DMS153 treated with DMSO at 0.1 percent for 48 hours (cell line): ENCODE measurements at regions not wholly inside any gene's neighbourhood (a gene's known extent, or its start where the extent isn't known, plus 50 kb on each side); places are given as distances from the start of the nearest gene placed in this dataset.
A peak's percentile ranks its signal among the peaks of the same experiment; 100 is the strongest.
"Not testable (repeated sequence)": the region's sequence is repeated elsewhere in the genome, so short reads cannot be mapped to it uniquely, and the experiment has no call there.

Experiments
- DNase-seq: peaks from one replicate; lab custom pipeline; 2025; ENCODE audit not compliant: unreplicated experiment; lab: John Stamatoyannopoulos, UW

GRCh38 chr2:234375176-234375880 lies 121.6 kb downstream of the ARL4C start:
- DNase-seq = no peak

- no peak for DNase-seq
These were observed 122.1 kb downstream of the ARL4C start for GRCh38 chr2:234374736-234375135.

DNA sequence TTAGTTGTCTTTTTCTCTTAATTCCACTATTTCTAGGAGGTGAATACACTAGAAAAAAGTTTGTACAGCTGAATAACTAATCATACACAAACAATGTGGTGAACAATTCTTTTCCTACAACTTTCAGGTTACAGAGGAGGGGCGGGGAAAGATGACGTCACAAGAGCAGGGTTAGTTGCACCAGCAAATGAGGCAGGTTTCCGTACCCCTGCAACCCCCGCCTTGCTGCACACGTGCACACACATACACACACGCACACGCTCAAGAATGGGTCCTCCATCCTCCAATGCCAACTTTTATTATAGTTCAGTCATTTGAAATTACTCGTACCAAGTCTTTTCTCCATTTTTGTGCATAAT lies 122.8 kb downstream of the ARL4C start:
- no peak for DNase-seq

GRCh38 chr2:234373481-234374149 lies 123.3 kb downstream of the ARL4C start:
- DNase-seq = no peak

GRCh38 chr2:234373060-234373459 lies 123.8 kb downstream of the ARL4C start:
- no peak for DNase-seq

DNA sequence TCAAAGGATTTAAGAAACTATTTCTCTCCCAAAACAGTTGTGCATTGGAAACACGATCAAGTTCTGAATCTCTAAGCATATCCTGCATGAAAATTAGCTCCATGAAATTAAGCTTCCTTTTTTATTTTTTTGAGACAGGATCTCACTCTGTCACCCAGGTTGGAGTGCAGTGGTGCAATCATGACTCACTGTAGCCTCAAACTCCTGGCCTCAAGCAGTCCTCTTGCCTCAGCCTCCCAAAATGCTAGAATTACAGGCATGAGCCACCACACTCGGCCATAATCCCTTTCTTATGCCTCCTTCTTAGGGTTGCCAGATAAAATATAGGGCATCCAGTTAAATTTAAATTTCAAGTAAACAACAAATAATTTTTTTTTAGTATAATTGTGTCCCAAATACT lies 124.4 kb downstream of the ARL4C start:
- no peak for DNase-seq

DNA sequence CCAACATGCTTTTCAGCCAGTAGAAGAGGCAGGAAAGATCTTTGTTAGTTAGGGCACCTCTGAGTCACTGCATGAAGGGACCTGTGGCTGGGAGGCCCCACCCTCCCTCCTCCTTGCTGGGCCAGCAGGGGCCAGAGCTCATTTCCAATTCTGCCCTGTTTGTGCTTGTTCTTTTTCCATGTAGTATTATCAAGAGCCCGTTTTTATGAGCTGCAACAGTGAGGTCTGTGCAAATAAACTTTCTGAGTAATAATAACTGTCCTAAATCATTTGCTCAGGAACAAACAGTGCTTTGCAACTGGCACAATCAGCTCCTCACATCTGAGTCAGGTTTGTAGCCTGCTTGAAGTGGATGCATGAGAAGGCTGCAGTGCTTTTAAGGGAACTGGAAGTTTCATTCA lies 128.0 kb downstream of the ARL4C start:
- peak; percentile 89 for DNase-seq

- DNase-seq = no peak
These were observed 130.0 kb downstream of the ARL4C start for GRCh38 chr2:234366891-234367290.

- DNase-seq = no peak
These were observed 132.2 kb downstream of the ARL4C start for GRCh38 chr2:234364661-234365060.

GRCh38 chr2:234363647-234364294 lies 133.1 kb downstream of the ARL4C start:
- DNase-seq = no peak

GRCh38 chr2:234363011-234363487 lies 133.8 kb downstream of the ARL4C start:
- DNase-seq = peak; percentile 51

- not testable (repeated sequence) for DNase-seq
These were observed 136.4 kb downstream of the ARL4C start for GRCh38 chr2:234360313-234360975.

GRCh38 chr2:234357666-234358065 lies 139.2 kb downstream of the ARL4C start:
- no peak for DNase-seq

DNA sequence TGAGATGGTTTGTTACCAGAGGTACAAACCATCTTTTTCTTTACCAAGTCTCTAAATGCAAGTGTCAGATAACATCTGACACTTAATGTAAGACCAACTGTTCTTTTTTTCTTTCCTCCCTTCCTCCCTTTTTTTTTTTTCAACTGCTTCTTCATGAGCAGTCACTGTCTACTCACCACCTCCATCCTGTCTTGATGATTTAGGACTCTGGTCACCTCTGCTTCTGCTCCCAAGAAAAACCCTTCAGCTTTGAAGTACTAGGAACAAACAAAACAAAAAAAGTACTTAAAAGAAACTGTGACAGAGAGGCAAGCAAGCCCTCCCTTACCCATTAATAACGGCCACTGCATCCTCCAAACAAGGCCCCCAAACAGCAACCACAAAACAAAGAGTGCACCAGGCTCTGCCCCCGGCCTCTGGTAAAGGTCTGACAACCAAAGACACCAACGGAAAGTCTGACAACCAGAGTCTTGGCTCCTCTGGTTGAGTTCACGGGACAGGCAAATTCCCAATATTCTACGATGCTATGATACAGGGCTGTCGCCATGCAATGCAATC lies 141.0 kb downstream of the ARL4C start:
- DNase-seq = no peak

- DNase-seq = no peak
These were observed 141.7 kb downstream of the ARL4C start for GRCh38 chr2:234355021-234355720.

DNA sequence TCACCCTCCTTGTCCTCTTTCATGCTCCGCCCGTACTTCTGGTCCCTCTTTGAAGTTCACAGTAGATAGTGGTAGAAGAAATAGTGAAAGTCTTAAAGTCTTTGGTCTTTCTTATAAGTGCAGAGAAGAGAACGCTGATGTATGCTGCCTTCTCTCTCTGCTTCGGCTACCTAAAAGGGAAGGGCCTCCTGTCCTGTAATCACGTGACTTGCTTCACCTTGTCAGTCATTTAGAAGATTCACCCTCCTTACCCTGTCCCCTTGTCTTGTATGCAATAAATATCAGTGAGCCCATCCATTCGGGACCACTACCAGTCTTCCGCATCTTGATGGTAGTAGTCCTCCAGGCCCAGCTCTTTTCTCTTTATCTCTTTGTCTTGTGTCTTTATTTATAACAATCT lies 144.6 kb downstream of the ARL4C start:
- no peak for DNase-seq

DNA sequence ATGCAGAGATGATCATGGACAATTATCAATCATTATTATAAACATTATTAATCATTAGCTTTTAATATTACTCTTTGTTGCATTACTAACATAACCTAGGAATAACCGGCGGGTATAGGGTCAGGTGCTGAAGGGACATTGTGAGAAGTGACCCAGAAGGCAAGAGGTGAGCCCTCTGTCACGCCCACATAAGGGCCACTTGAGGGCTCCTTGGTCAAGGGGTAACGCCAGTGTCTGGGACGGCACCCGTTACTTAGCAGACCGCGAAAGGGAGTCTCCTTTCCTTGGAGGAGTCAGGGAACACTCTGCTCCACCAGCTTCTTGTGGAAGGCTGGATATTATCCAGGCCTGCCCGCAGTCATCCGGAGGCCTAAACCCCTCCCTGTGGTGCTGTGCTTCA lies 145.0 kb downstream of the ARL4C start:
- not testable (repeated sequence) for DNase-seq

- no peak for DNase-seq
These were observed 148.8 kb downstream of the ARL4C start for GRCh38 chr2:234348081-234348480.

GRCh38 chr2:234345921-234346320 lies 151.0 kb downstream of the ARL4C start:
- no peak for DNase-seq

GRCh38 chr2:234344012-234344411 lies 152.9 kb downstream of the ARL4C start:
- DNase-seq = no peak

GRCh38 chr2:234343372-234343771 lies 153.5 kb downstream of the ARL4C start:
- no peak for DNase-seq
